A673 (cell line): ENCODE measurements at regions not wholly inside any gene's neighbourhood (a gene's known extent, or its start where the extent isn't known, plus 50 kb on each side); places are given as distances from the start of the nearest gene placed in this dataset.

ENCODE experiments used
- BruUV-seq: library from RNA; stranded (reverse); fragments of 400-500 nt; replicated peaks from 2 replicates; lab custom pipeline; 2021; lab: Mats Ljungman, UMichigan
- CTCF ChIA-PET: fragments of 300-600 bp; sonication (Branson Sonifier 250); formaldehyde crosslinking; loops from one replicate; lab custom pipeline; 2022; ENCODE audit warnings: antibody characterized with exemption; lab: Charles Lee
- POLR2A ChIA-PET: fragments of 300-600 bp; sonication (Branson Sonifier 250); formaldehyde crosslinking; loops from one replicate; lab custom pipeline; 2022; ENCODE audit warnings: antibody characterized with exemption; ENCODE audit not compliant: low non-redundant PET; lab: Charles Lee
- DNase-seq: peaks from one replicate; pipeline ENCODE4 v3.0.0-alpha.2; 2015; ENCODE audit warnings: low spot score
- H3K27ac ChIP-seq: fragments of 200-600 bp; sonication (generic); 2 replicates; pipeline ENCODE4 v1.5.1; 2016; ENCODE audit warnings: mixed run types, low read depth, mild to moderate bottlenecking, mixed read lengths, antibody characterized with exemption, low read length; ENCODE audit not compliant: poor library complexity, severe bottlenecking
- H3K27me3 ChIP-seq: fragments of 200-600 bp; sonication (generic); replicated peaks from 2 replicates; pipeline ENCODE4 v1.6.1; 2017; ENCODE audit warnings: mixed run types, low read depth, mild to moderate bottlenecking, mixed read lengths, antibody characterized with exemption, low read length; ENCODE audit not compliant: insufficient read depth, poor library complexity
- H3K36me3 ChIP-seq: fragments of 200-600 bp; sonication (generic); 2 replicates; pipeline ENCODE4 v1.6.1; 2016; ENCODE audit warnings: mixed run types, mild to moderate bottlenecking, mixed read lengths, antibody characterized with exemption, low read length; ENCODE audit not compliant: insufficient read depth, poor library complexity, severe bottlenecking
- H3K4me1 ChIP-seq: fragments of 200-600 bp; sonication (generic); 2 replicates; pipeline ENCODE4 v1.6.1; 2017; ENCODE audit warnings: mixed run types, mild to moderate bottlenecking, mixed read lengths, antibody characterized with exemption, low read length; ENCODE audit not compliant: insufficient read depth, poor library complexity, severe bottlenecking
- H3K4me3 ChIP-seq: fragments of 200-600 bp; sonication (generic); 2 replicates; pipeline ENCODE4 v1.5.1; 2016; ENCODE audit warnings: low read depth, mixed run types, mild to moderate bottlenecking, mixed read lengths, low read length; ENCODE audit not compliant: poor library complexity, severe bottlenecking
- H3K9me3 ChIP-seq: fragments of 200-600 bp; sonication (generic); 2 replicates; pipeline ENCODE4 v1.6.1; 2016; ENCODE audit warnings: mixed run types, low read depth, mild to moderate bottlenecking, mixed read lengths, antibody characterized with exemption, low read length; ENCODE audit not compliant: poor library complexity, severe bottlenecking
- CTCF ChIP-seq: fragments of 300-800, 200-600 bp; sonication (generic); conservative IDR thresholded peaks from 2 replicates; pipeline ENCODE4 v1.5.1; 2017; ENCODE audit warnings: low read depth, mild to moderate bottlenecking, antibody characterized with exemption, low read length, moderate library complexity, mixed read lengths
- EZH2 ChIP-seq: fragments of 200-600 bp; sonication (generic); IDR thresholded peaks from 2 replicates; pipeline ENCODE4 v1.6.1; 2017; ENCODE audit warnings: borderline replicate concordance, low read depth, mild to moderate bottlenecking, mixed read lengths, antibody characterized with exemption, low read length; ENCODE audit not compliant: poor library complexity, severe bottlenecking
- intact Hi-C: fragments of 100-400 bp; cut with micrococcal nuclease; formaldehyde crosslinking; loops from one replicate; pipeline ENCODE4 v1.10.0; 2022; ENCODE audit not compliant: unreplicated experiment

- H3K4me1 ChIP-seq = no peaks in the 10 kb centered on the region
- no TSS peak for BruUV-seq
- TF ChIP-seq CTCF (no peak), EZH2 (no peak)
- H3K4me3 ChIP-seq = no peak overlapping the region
- H3K9me3 ChIP-seq = no peaks in the 10 kb centered on the region
- CTCF ChIA-PET = no interaction called here
- DNase-seq = peak; percentile 27
- H3K27me3 ChIP-seq = no peaks in the 10 kb centered on the region
- intact Hi-C loops = no loop called here
- POLR2A ChIA-PET = no interaction called here
- H3K36me3 ChIP-seq = peaks cover 9% of the 10 kb centered on the region
- peak overlapping the region; percentile 8 for H3K27ac ChIP-seq
Observed at GRCh38 chrX:74251006-74251930, 52.7 kb upstream of the ZCCHC13 start.

GRCh38 chrX:74250574-74250973, 53.4 kb upstream of the ZCCHC13 start:
- POLR2A ChIA-PET = no interaction called here
- Histone ChIP-seq H3K9me3 (no peaks in the 10 kb centered on the region), H3K36me3 (peaks cover 9% of the 10 kb centered on the region), H3K4me3 (no peak overlapping the region), H3K27me3 (no peaks in the 10 kb centered on the region), H3K4me1 (no peaks in the 10 kb centered on the region), H3K27ac (no peak overlapping the region)
- DNase-seq = no peak
- CTCF ChIA-PET = no interaction called here
- TF ChIP-seq CTCF = no peak
- TF ChIP-seq EZH2 = no peak
- intact Hi-C loops = no loop called here
- no TSS peak for BruUV-seq

GRCh38 chrX:74249963-74250362, 54.0 kb upstream of the ZCCHC13 start:
- TF ChIP-seq CTCF = no peak
- no peak for TF ChIP-seq EZH2
- ChIA-PET CTCF (no interaction called here), POLR2A (no interaction called here)
- H3K4me3 ChIP-seq = no peak overlapping the region
- no peaks in the 10 kb centered on the region for H3K9me3 ChIP-seq
- intact Hi-C loops = no loop called here
- no peaks in the 10 kb centered on the region for H3K4me1 ChIP-seq
- H3K27me3 ChIP-seq = no peaks in the 10 kb centered on the region
- H3K27ac ChIP-seq = no peak overlapping the region
- BruUV-seq = no TSS peak
- DNase-seq = no peak
- H3K36me3 ChIP-seq = peaks cover 9% of the 10 kb centered on the region
